Inflammatory macrophage treated with lipopolysaccharide for 4 hours (primary cell): ENCODE measurements at regions not wholly inside any gene's neighbourhood (a gene's known extent, or its start where the extent isn't known, plus 50 kb on each side); places are given as distances from the start of the nearest gene placed in this dataset.
"Not testable (repeated sequence)": the region's sequence is repeated elsewhere in the genome, so short reads cannot be mapped to it uniquely, and the experiment has no call there.

Experiments
- DNase-seq: peaks from one replicate; pipeline ENCODE4 v3.0.0-alpha.2; 2020

- DNase-seq, result peak; percentile 55
Observed at GRCh38 chr1:200281201-200281835, 128.5 kb downstream of the ZNF281 start.

GRCh38 chr1:200279810-200280411 is 129.9 kb downstream of the ZNF281 start:
- peak; percentile 51 for DNase-seq

- no peak for DNase-seq
Observed at GRCh38 chr1:200275816-200276453, 133.9 kb downstream of the ZNF281 start.

GRCh38 chr1:200275415-200275814 is 134.4 kb downstream of the ZNF281 start:
- no peak for DNase-seq

GRCh38 chr1:200274116-200274515 is 135.7 kb downstream of the ZNF281 start:
- DNase-seq, result no peak

- no peak for DNase-seq
Observed at GRCh38 chr1:200272481-200273068, 137.3 kb downstream of the ZNF281 start.

GRCh38 chr1:200269256-200269655 is 140.6 kb downstream of the ZNF281 start:
- DNase-seq, result peak; percentile 39

GRCh38 chr1:200267937-200268336 is 141.9 kb downstream of the ZNF281 start:
- no peak for DNase-seq

GRCh38 chr1:200267458-200267857 is 142.4 kb downstream of the ZNF281 start:
- DNase-seq, result no peak

- DNase-seq, result no peak
Observed at GRCh38 chr1:200266871-200267270, 143.0 kb downstream of the ZNF281 start.

GRCh38 chr1:200265881-200266280 is 144.0 kb downstream of the ZNF281 start:
- DNase-seq, result no peak

- DNase-seq, result peak; percentile 18
Observed at GRCh38 chr1:200265104-200265503, 144.7 kb downstream of the ZNF281 start.

GRCh38 chr1:200263203-200263602 is 146.6 kb downstream of the ZNF281 start:
- DNase-seq, result no peak

GRCh38 chr1:200262326-200262965 is 147.4 kb downstream of the ZNF281 start:
- no peak for DNase-seq

GRCh38 chr1:200260597-200261335 is 149.1 kb downstream of the ZNF281 start:
- no peak for DNase-seq

- DNase-seq, result peak; percentile 29
Observed at GRCh38 chr1:200258447-200259375, 151.1 kb downstream of the ZNF281 start.

GRCh38 chr1:200257235-200257634 is 152.6 kb downstream of the ZNF281 start:
- DNase-seq, result no peak

- DNase-seq, result not testable (repeated sequence)
Observed at GRCh38 chr1:200254602-200255001, 155.2 kb downstream of the ZNF281 start.

GRCh38 chr1:200253774-200254495 is 155.9 kb downstream of the ZNF281 start:
- DNase-seq, result no peak

- no peak for DNase-seq
Observed at GRCh38 chr1:200252531-200252930, 157.3 kb downstream of the ZNF281 start.

GRCh38 chr1:200250469-200250868 is 159.4 kb downstream of the ZNF281 start:
- DNase-seq, result no peak
